ENCODE measurements at regions not wholly inside any gene's neighbourhood (a gene's known extent, or its start where the extent isn't known, plus 50 kb on each side); places are given as distances from the start of the nearest gene placed in this dataset.

DNA sequence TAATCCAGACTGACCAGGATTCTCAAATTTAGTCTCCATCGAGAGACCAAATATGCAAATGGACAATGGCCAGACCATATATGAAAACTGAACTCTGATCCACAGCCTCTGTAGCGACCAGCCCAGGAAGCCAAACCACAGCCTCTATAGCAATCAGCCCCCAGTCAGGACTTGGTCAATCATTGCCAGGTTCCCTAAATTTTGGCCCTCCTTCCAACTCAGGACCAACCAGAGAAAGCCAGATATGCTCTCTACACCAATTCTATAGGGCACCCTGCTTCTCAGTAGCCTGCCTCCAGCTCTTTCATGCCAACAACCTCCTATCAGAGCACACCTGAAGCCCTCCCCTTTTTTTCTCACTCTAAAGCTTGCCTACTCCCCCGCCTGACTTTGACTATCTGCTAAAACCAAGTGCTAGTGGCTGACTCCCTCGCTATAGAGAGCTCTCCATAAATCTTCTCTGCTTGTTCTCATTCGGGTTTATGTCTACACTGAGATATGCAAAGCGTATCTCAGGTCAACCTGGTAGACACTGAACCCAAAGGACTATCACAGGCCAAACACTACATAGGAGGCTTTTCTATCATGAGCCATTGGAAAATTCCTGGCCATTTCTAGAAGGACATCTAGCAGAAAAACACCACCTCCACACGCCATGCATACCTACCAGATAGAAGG, 110.5 kb upstream of the FUT8 start:
- Histone ChIP-seq H4K20me1 (ENCODE audit: insufficient read depth) (no peaks in the 10 kb centered on the region), H3K79me2 (ENCODE audit: insufficient read depth) (no peaks in the 10 kb centered on the region), H3K4me3 (ENCODE audit: low read depth in 2 of 2, low read length in 1 of 2) (no peak overlapping the region), H3K9me2 (no peaks in the 10 kb centered on the region), H3F3A (replicated peaks; ENCODE audit: insufficient read depth) (no peaks in the 10 kb centered on the region), H3K9me3 (no peaks in the 10 kb centered on the region), H3K27ac (ENCODE audit: low read depth in 2 of 2, low read length in 1 of 2) (no peak overlapping the region), H3K36me3 (replicated peaks in 1 of 2; ENCODE audit: control insufficient read depth in 1 of 2, insufficient read depth in 2 of 2, low read length in 1 of 2) (no peaks in the 10 kb centered on the region), H3K27me3 (ENCODE audit: insufficient read depth) (no peaks in the 10 kb centered on the region), H3K9ac (no peak overlapping the region), H3K4me1 (ENCODE audit: control insufficient read depth in 1 of 2, insufficient read depth in 2 of 2, low read depth in 1 of 2, low read length in 1 of 2) (no peaks in the 10 kb centered on the region), H2AFZ (ENCODE audit: low read depth) (no peak overlapping the region), H3K4me2 (no peak overlapping the region)
- ChIA-PET POLR2A (no interaction called here), CTCF (interaction anchor here (0.7 to 1.3 kb wide), 3 partner anchors 100 to 315 kb away, joined by 3 read pairs; partner anchors contain the start of gene FNTB)
- TF ChIP-seq RXRA (IDR thresholded peaks at IDR 0.05; ENCODE audit: borderline replicate concordance, low read depth) (no peak), NFIC (IDR thresholded peaks at IDR 0.05; ENCODE audit: borderline replicate concordance) (no peak), GABPA (IDR thresholded peaks at IDR 0.05; ENCODE audit: low read depth) (no peak), JUND (IDR thresholded peaks at IDR 0.05) (no peak), EZH2phosphoT487 (IDR thresholded peaks at IDR 0.05; ENCODE audit: borderline replicate concordance, low read depth) (no peak)
- TF ChIP-seq, protein P1, sequence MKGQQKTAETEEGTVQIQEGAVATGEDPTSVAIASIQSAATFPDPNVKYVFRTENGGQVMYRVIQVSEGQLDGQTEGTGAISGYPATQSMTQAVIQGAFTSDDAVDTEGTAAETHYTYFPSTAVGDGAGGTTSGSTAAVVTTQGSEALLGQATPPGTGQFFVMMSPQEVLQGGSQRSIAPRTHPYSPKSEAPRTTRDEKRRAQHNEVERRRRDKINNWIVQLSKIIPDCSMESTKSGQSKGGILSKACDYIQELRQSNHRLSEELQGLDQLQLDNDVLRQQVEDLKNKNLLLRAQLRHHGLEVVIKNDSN (IDR thresholded peaks at IDR 0.05; ENCODE audit: borderline replicate concordance, low read depth): no peak
- DNase-seq: no peak
- WGBS (ENCODE audit: low lambda C conversion rate): 94% methylated on average over 6 of the region's 7 CpGs

DNA sequence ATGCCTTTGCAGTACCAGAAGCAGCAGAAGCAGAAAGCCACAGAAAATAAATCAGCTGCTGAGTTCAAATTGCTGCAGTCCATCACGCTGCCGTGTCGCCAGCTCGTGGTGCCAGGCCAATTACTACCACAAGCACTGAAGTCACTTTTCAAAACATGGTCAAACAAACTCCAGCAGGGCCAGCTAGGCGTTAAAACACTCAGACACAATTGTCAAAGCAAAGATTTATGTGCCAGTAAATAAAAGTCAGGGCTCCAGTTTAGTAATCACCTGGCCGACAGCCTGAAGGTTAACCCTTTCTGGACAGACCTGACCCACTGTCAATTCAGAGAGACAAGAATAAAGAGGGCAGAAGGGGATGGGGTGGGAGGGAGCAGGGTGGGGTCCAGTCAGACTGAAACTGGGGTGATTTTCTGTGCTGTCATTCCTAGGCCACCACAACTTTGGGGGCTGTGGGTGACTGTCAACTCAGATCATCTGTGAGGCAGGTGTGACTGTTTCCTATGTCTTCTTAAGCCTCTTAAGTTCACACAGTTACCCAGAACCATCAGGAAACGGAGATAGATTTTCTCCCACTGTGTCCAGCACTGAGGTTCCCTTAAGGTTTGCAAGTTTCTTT, 109.8 kb upstream of the FUT8 start:
- H2AFZ ChIP-seq (ENCODE audit: low read depth): no peak overlapping the region
- H3K9me2 ChIP-seq: no peaks in the 10 kb centered on the region
- H4K20me1 ChIP-seq (ENCODE audit: insufficient read depth): no peaks in the 10 kb centered on the region
- WGBS (ENCODE audit: low lambda C conversion rate): 84% methylated on average over 7 of the region's 7 CpGs
- TF ChIP-seq, protein P2, sequence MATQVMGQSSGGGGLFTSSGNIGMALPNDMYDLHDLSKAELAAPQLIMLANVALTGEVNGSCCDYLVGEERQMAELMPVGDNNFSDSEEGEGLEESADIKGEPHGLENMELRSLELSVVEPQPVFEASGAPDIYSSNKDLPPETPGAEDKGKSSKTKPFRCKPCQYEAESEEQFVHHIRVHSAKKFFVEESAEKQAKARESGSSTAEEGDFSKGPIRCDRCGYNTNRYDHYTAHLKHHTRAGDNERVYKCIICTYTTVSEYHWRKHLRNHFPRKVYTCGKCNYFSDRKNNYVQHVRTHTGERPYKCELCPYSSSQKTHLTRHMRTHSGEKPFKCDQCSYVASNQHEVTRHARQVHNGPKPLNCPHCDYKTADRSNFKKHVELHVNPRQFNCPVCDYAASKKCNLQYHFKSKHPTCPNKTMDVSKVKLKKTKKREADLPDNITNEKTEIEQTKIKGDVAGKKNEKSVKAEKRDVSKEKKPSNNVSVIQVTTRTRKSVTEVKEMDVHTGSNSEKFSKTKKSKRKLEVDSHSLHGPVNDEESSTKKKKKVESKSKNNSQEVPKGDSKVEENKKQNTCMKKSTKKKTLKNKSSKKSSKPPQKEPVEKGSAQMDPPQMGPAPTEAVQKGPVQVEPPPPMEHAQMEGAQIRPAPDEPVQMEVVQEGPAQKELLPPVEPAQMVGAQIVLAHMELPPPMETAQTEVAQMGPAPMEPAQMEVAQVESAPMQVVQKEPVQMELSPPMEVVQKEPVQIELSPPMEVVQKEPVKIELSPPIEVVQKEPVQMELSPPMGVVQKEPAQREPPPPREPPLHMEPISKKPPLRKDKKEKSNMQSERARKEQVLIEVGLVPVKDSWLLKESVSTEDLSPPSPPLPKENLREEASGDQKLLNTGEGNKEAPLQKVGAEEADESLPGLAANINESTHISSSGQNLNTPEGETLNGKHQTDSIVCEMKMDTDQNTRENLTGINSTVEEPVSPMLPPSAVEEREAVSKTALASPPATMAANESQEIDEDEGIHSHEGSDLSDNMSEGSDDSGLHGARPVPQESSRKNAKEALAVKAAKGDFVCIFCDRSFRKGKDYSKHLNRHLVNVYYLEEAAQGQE (IDR thresholded peaks at IDR 0.05; ENCODE audit: low read depth, low read length): no peak
- no peak overlapping the region for H3K4me2 ChIP-seq
- ChIA-PET POLR2A (no interaction called here), CTCF (interaction anchor here (0.7 to 1.3 kb wide), 2 partner anchors 99 to 113 kb away, joined by 3 read pairs; no protein-coding TSS in a partner anchor)
- no peaks in the 10 kb centered on the region for H3K9me3 ChIP-seq
- H3F3A ChIP-seq (replicated peaks; ENCODE audit: insufficient read depth): no peaks in the 10 kb centered on the region
- no peaks in the 10 kb centered on the region for H3K36me3 ChIP-seq (replicated peaks in 1 of 2; ENCODE audit: control insufficient read depth in 1 of 2, insufficient read depth in 2 of 2, low read length in 1 of 2)
- no peaks in the 10 kb centered on the region for H3K4me1 ChIP-seq (ENCODE audit: control insufficient read depth in 1 of 2, insufficient read depth in 2 of 2, low read depth in 1 of 2, low read length in 1 of 2)
- H3K79me2 ChIP-seq (ENCODE audit: insufficient read depth): no peaks in the 10 kb centered on the region
- no peak for DNase-seq
- H3K27me3 ChIP-seq (ENCODE audit: insufficient read depth): no peaks in the 10 kb centered on the region
- no peak overlapping the region for H3K9ac ChIP-seq
- no peak overlapping the region for H3K27ac ChIP-seq (ENCODE audit: low read depth in 2 of 2, low read length in 1 of 2)
- no peak overlapping the region for H3K4me3 ChIP-seq (ENCODE audit: low read depth in 2 of 2, low read length in 1 of 2)

Measured in SK-N-SH (cell line).